ENCODE measurements at regions not wholly inside any gene's neighbourhood (a gene's known extent, or its start where the extent isn't known, plus 50 kb on each side); places are given as distances from the start of the nearest gene placed in this dataset.

GRCh38 chr1:19591482-19592091 is 52.5 kb upstream of the NBL1 start:
- Mint-ChIP-seq H3K4me1 (peaks cover 5% of the 10 kb centered on the region), H3K36me3 (no peaks in the 10 kb centered on the region), H3K27ac (no peak overlapping the region), H3K27me3 (ENCODE audit: low read depth) (no peaks in the 10 kb centered on the region; the same call in none of the 2 replicates), H3K4me3 (no peak overlapping the region), H3K9me3 (no peaks in the 10 kb centered on the region)
- DNase-seq (ENCODE audit: low spot score) (no peak), ATAC-seq (no peak)
- ChIA-PET POLR2A (no interaction called here), CTCF (interaction anchor here (1.8 to 3.3 kb wide), 2 partner anchors 10 to 59 kb away, joined by 7 to 20 read pairs; no protein-coding TSS in a partner anchor)
- TF ChIP-seq TEAD4 (CRISPR knock-in tag; IDR thresholded peaks at IDR 0.05) (no peak), NFE2L1 (CRISPR knock-in tag; IDR thresholded peaks at IDR 0.05) (no peak), ZNF396 (CRISPR knock-in tag; IDR thresholded peaks at IDR 0.05; ENCODE audit: borderline replicate concordance) (no peak), ZNF532 (CRISPR knock-in tag; IDR thresholded peaks at IDR 0.05; ENCODE audit: borderline replicate concordance) (no peak), CDX4 (CRISPR knock-in tag; IDR thresholded peaks at IDR 0.05; ENCODE audit: borderline replicate concordance) (no peak), SP1 (CRISPR knock-in tag; conservative IDR thresholded peaks at IDR 0.05) (no peak), NR1H2 (CRISPR knock-in tag; IDR thresholded peaks at IDR 0.05) (no peak), FOXJ3 (CRISPR knock-in tag; IDR thresholded peaks at IDR 0.05; ENCODE audit: borderline replicate concordance) (no peak), AR (CRISPR knock-in tag; IDR thresholded peaks at IDR 0.05) (no peak), ETV6 (CRISPR knock-in tag; IDR thresholded peaks at IDR 0.05) (no peak), SMAD4 (CRISPR knock-in tag; IDR thresholded peaks at IDR 0.05) (no peak)

GRCh38 chr1:19585507-19585906 is 58.6 kb upstream of the NBL1 start:
- Mint-ChIP-seq H3K27ac (no peak overlapping the region), H3K4me3 (no peak overlapping the region), H3K9me3 (peaks cover 3% of the 10 kb centered on the region; the same call in 1 of the 2 replicates), H3K27me3 (ENCODE audit: low read depth) (no peaks in the 10 kb centered on the region; the same call in none of the 2 replicates), H3K36me3 (no peaks in the 10 kb centered on the region), H3K4me1 (no peaks in the 10 kb centered on the region)
- POLR2A ChIA-PET = no interaction called here
- CTCF ChIA-PET = no interaction called here
- no peak for DNase-seq (ENCODE audit: low spot score)
- ATAC-seq = no peak
- TF ChIP-seq ZNF317 (CRISPR knock-in tag; IDR thresholded peaks at IDR 0.05; ENCODE audit: borderline replicate concordance, low read depth) (no peak), ZMAT4 (CRISPR knock-in tag; IDR thresholded peaks at IDR 0.05) (no peak), ATF2 (CRISPR knock-in tag; IDR thresholded peaks at IDR 0.05; ENCODE audit: borderline replicate concordance, low read depth) (no peak), ATF1 (CRISPR knock-in tag; IDR thresholded peaks at IDR 0.05) (no peak), ELF4 (CRISPR knock-in tag; IDR thresholded peaks at IDR 0.05; ENCODE audit: low read depth) (no peak), ETV6 (CRISPR knock-in tag; IDR thresholded peaks at IDR 0.05) (no peak), ATF6 (CRISPR knock-in tag; IDR thresholded peaks at IDR 0.05) (no peak), AR (CRISPR knock-in tag; IDR thresholded peaks at IDR 0.05) (no peak), NR1H2 (CRISPR knock-in tag; IDR thresholded peaks at IDR 0.05) (no peak), CREM (CRISPR knock-in tag; IDR thresholded peaks at IDR 0.05) (no peak), TCF7 (CRISPR knock-in tag; IDR thresholded peaks at IDR 0.05; ENCODE audit: low read depth) (no peak), TEAD4 (CRISPR knock-in tag; IDR thresholded peaks at IDR 0.05) (no peak)
